GM21447 (cell line): ENCODE measurements at regions not wholly inside any gene's neighbourhood (a gene's known extent, or its start where the extent isn't known, plus 50 kb on each side); places are given as distances from the start of the nearest gene placed in this dataset.

Source experiments
- ATAC-seq: cut with Tn5 transposase; IDR thresholded peaks from one replicate; pipeline ENCODE4 v1.9.1; 2021; ENCODE audit not compliant: unreplicated experiment

DNA sequence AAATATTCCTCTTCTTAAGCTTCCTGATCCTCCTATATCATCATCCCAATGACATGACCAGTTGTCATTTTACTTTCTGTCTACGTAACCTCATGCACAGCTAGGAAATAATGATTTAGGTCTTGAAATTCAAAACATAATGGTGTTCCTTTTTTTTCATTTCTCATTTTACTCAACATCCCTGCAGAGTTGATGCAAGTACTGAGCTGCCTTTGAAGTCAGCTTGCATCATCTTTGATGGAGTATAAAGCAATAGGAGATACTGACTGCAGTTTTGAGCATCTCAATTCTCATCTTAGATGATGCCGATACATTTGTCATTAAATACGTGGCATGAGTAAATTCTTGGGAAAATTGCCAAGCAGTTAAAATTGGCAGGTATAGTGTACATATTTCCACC lies 346.1 kb downstream of the ZIC1 start:
- no peak for ATAC-seq

DNA sequence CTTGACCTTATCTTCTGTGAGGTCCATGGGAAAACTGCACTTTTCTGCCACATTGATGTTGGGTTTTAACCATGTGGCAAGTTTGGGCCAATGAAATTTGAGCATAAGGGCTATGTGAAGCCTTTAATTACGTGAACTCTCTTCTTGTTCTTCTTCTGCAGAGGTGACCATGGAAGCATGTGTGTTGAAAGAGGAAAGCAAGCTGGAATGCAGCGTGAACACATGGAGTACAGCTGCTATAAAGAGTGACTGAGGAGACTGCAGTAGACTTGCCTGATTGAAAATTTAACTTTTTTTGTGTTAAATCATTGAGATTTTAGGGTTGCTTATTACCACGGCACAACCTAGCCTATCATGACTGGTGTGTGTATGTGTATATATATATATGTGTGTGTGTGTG lies 347.3 kb downstream of the ZIC1 start:
- no peak for ATAC-seq

- ATAC-seq = no peak
Observed at GRCh38 chr3:147757866-147758265, 348.7 kb downstream of the ZIC1 start.

GRCh38 chr3:147758771-147759170 lies 349.6 kb downstream of the ZIC1 start:
- ATAC-seq = no peak

DNA sequence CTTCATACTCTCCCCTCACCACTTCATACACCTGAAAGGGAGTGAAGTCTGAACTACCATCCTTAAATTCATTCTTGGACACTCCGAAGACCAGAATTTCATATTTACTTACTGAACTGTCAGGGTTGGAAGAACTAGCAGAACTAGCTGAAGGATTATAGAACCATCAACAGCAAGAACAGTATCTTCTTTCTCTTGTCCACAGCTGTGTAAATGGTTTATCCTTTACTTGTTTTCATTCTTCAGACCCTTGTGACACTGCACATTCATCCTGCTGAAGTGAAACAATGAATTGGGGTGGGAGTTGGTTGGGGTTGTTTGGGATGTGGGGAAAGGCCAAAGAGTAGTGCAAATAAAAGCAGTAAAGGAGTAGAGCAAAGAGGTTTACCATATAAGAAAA lies 350.9 kb downstream of the ZIC1 start:
- ATAC-seq = no peak

- ATAC-seq = no peak
Observed at GRCh38 chr3:147760941-147761340, 351.8 kb downstream of the ZIC1 start.

DNA sequence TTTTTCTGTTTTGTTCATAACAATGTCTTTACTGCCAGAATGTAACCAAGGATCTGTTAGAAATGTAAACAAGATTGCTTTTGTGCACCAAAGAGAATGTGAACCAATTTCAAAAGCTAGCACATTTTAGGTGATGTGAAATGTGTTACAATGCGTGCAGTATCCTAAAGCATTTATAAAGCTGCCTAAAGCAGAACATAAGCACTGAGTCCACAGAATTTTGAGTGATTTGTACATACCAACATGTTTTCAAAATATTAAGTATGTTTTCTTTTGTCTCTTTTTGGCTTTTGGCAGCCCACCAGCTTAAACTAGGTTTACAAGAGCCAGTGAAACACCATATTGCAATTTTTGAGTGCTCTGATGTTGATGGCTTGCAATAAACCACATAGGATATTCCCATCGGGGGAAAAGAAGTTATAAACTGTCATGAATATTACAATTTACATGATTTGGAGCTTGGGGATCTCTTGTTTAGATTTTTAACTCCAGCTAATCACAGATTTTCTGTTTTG lies 364.0 kb downstream of the ZIC1 start:
- ATAC-seq = no peak

- ATAC-seq = no peak
Observed at GRCh38 chr3:147775411-147775810, 366.2 kb downstream of the ZIC1 start.

DNA sequence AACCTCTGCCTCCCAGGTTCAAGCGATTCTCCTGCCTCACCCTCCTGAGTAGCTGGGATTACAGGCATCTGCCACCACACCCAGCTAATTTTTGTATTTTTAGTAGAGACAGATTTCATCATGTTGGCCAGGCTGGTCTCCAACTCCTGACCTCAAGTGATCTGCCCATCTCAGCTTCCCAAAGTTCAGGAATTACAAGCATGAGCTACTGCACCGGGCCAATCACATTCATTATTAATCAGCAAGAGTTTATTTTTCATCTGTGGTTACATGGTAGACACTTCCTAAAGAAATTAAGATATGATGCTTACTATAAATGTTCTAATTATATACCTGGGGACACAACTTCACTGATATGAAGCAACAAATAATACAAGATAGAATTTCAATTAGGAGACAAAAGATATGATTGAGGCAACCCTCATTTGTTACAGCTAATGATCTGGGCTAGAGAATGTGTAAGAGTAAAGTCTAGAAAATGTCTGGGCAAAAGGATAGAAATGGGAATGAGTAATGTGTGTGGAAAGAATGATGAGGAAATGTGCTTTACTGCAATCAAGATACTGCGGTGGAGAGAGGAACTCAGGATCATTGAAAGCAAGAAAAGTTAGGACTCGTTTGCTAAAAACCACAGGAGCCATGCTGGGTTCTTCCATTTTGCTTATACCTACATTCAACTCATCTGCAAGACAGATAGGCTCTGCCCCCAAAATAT lies 366.8 kb downstream of the ZIC1 start:
- no peak for ATAC-seq

- no peak for ATAC-seq
Observed at GRCh38 chr3:147793841-147794240, 384.7 kb downstream of the ZIC1 start.

- no peak for ATAC-seq
Observed at GRCh38 chr3:147794596-147794995, 385.4 kb downstream of the ZIC1 start.

- ATAC-seq = no peak
Observed at GRCh38 chr3:147795418-147795817, 386.3 kb downstream of the ZIC1 start.

GRCh38 chr3:147797095-147797494 lies 387.9 kb downstream of the ZIC1 start:
- ATAC-seq = no peak

DNA sequence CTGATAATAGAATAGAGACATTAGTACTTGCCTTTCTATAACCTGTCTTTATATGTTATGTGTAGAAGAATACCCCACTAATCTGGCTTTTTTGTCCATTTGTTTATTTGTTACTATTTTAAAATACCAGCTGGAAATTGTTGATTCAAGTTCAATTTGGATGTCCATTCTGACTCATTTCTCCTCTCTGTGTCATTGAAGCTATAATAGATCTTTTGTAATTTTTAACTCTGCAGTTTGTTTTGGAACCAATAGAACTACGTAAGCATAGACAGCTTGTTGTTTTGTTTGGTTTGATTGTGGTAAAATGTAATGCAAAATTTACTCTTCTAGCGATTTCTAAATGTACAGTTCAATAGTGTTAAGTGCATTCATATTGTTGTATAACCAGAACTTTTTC lies 390.4 kb downstream of the ZIC1 start:
- no peak for ATAC-seq

DNA sequence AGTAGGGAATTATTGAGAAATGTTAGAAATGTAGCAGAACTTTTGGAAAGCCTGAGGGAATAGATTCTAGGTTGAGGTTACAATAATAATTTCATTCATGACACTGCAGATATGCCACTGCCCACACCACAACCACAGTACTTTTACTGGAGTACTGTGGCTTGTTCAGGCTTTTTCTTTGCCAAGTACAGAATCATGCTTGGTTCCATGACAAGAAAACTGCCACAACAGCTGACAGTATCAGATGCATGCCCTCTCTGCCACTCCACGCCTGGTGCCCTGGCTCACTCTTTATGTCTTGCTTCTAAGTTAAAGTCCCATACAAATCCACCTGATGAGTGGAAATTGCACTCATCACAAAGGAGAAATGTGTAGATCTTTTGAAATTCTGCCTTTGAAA lies 398.6 kb downstream of the ZIC1 start:
- no peak for ATAC-seq

DNA sequence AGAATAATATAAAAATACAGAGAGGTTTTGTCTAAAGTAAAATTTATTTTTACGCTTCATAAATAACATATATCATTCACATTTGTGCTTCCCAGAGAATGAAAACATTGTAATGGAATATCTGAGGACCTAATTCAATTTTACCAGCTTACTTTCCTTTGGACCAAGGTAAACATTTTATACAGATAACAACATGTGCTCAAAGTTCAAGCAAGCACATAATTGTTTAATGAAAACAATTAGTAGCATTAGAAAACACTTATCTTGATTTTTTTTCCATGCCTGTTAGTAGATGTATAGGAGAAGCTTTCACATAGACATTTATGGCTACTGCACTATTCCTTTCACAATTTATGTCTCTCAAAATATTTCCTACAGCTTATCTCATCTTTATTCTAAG lies 400.0 kb downstream of the ZIC1 start:
- no peak for ATAC-seq

DNA sequence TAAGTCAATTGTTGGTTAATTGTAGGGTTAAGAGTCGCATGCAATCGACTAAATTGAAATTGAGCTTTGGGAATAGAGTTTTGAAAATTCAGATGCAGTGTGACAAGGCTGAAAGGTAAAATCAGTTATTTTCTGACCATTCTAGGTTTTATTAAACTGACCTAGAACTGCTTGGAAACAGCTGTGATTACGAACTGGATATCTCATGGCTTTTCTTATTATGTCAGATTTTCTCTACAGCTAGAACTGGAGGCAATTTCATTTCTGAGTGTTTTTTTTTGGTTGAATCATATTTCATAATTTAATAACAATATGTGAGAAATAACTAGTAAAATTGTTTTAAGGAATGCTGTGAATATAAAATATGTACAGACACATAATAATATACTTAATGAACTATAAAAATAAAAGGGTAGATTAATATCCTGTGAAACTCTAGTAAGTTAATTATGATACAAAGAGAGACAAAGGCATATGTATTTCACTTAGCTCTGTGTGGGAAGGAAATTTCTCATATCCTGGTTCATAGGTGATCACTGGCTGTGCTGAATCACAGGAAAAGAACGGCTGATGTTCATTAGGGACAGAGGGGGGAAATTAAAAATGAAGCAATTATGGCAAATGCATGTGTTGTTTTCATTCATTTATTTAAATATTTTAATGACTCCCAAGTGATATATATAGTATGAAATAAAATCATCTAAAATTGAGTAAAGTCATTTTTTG lies 403.2 kb downstream of the ZIC1 start:
- no peak for ATAC-seq

GRCh38 chr3:147813256-147813655 lies 404.1 kb downstream of the ZIC1 start:
- no peak for ATAC-seq

DNA sequence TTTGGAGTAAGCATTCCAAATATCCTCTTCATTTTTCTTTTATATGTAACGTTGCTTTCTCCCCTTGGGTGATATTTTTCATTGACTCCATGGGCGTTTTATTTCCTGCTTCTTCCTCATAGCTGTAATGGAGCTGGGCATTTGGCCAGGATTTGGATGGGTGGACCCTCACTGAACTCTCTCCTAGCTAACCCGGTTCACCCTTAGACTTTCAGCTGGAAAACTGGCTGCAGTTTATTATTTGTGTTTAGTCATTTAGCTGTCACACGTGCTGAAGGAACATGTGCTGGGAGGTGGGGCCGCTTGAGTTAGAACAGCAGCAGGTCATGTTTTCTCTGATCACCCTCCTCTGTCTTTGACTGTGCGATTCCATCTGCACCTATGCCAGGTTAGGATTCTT lies 407.6 kb downstream of the ZIC1 start:
- ATAC-seq = no peak

DNA sequence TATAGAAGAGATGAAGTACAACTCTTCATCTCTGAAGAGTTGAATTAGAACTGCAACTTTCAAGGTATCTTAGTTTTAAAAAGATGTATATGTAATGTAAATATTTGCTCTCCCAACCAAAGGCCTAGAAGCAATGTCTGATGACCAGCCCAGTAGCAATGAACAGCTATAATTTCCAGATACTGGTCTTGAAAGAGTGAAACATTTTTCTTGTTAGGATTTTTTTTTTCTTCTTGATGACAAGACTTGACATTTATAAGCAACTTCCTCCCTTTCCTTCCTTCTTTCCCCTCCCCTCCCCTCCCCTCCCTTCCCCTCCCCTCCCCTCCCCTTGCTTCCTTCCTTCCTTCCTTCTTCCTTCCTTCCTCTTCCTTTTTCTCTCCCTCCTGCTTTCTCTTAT lies 423.4 kb downstream of the ZIC1 start:
- ATAC-seq = no peak

GRCh38 chr3:147836330-147836729 lies 427.2 kb downstream of the ZIC1 start:
- ATAC-seq = no peak

GRCh38 chr3:147838652-147839051 lies 429.5 kb downstream of the ZIC1 start:
- ATAC-seq = no peak

GRCh38 chr3:147843331-147843730 lies 434.2 kb downstream of the ZIC1 start:
- ATAC-seq = no peak
